ENCODE measurements at regions not wholly inside any gene's neighbourhood (a gene's known extent, or its start where the extent isn't known, plus 50 kb on each side); places are given as distances from the start of the nearest gene placed in this dataset.
"Not testable (repeated sequence)": the region's sequence is repeated elsewhere in the genome, so short reads cannot be mapped to it uniquely, and the experiment has no call there.

- TF ChIP-seq CTCF (IDR thresholded peaks at IDR 0.05; ENCODE audit: low read depth, low read length); EZH2phosphoT487 (IDR thresholded peaks at IDR 0.05; ENCODE audit: low read depth): not testable (repeated sequence)
Measured at GRCh38 chr6:102910701-102911139, 1517.2 kb downstream of the GRIK2 start.
